ENCODE measurements at regions not wholly inside any gene's neighbourhood (a gene's known extent, or its start where the extent isn't known, plus 50 kb on each side); places are given as distances from the start of the nearest gene placed in this dataset.

DNA sequence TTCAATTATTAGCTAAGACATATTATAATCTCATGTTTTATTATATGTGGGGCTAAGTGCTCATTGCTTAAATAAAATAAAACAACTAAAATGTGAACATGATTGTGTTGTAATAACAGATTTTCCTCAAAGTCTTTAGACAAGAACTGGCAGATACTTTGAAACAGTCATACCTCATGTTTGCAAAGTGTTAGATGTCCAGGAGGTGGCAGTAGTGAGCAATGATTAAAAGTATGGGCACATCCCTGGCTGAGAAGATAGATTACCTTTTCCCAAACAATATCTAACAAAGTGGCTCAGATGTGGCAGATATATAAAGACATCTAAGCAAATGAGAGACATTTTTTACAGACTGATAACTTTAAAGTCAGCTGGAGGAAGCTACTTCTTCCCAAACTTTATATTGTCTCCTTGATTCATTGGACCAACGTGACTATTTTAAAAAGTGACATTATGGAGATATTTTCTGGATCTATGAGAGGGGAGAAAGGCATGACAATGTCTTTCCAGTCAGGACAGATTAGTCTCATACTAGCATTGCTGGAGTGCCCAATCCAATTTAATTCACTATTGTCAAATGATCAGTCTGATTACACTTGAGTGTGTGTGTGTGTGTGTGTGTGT is 269.8 kb downstream of the S1PR1 start:
- TF ChIP-seq, protein P1, sequence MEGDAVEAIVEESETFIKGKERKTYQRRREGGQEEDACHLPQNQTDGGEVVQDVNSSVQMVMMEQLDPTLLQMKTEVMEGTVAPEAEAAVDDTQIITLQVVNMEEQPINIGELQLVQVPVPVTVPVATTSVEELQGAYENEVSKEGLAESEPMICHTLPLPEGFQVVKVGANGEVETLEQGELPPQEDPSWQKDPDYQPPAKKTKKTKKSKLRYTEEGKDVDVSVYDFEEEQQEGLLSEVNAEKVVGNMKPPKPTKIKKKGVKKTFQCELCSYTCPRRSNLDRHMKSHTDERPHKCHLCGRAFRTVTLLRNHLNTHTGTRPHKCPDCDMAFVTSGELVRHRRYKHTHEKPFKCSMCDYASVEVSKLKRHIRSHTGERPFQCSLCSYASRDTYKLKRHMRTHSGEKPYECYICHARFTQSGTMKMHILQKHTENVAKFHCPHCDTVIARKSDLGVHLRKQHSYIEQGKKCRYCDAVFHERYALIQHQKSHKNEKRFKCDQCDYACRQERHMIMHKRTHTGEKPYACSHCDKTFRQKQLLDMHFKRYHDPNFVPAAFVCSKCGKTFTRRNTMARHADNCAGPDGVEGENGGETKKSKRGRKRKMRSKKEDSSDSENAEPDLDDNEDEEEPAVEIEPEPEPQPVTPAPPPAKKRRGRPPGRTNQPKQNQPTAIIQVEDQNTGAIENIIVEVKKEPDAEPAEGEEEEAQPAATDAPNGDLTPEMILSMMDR (IDR thresholded peaks at IDR 0.05; ENCODE audit: low read depth, low read length) = peak; percentile 33; the same call in 1 of the 2 replicates
- no peak overlapping the region for H3K4me3 ChIP-seq (ENCODE audit: low read depth, low read length)

DNA sequence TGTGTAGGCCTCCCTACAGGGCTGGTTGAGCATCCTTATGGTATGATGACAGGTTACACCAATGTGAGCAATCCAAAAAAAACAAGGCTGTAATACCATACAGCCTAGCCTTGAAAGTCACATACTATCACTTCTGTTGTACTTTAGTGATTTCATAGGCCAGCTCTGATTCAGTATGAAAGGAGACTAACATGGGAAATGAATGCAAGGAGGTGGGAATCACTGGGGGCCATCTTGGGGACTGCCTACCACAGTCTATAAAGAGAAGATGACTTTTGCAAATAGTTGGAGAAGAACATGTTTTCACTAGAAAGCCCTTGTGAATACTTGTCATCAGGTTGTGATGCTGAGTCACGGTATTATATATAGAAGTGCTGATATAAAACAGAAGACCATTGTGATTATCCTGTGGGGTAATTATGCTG is 270.7 kb downstream of the S1PR1 start:
- H3K4me3 ChIP-seq (ENCODE audit: low read depth, low read length) = no peak overlapping the region
- TF ChIP-seq, protein P1 (IDR thresholded peaks at IDR 0.05; ENCODE audit: low read depth, low read length) = no peak

DNA sequence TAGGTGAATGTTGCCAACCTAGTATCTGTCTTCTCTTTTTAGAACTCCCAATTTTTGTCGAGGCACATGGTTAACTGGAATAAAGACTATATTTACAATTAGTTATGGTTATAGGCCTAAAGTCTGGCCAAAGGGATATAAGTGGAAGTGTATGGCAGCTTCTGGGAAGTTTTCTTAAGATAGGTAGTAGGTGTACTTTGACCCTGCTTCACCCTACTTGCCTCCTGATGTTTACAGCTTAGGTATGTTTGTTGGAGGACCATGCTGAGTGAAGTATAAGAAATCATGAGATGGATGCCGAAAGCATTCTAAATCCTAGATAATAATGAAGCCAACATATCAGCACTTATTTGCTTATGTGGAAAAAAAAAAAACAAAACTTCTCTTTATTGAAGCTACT is 272.1 kb downstream of the S1PR1 start:
- TF ChIP-seq, protein P1 (IDR thresholded peaks at IDR 0.05; ENCODE audit: low read depth, low read length) = no peak
- H3K4me3 ChIP-seq (ENCODE audit: low read depth, low read length) = no peak overlapping the region

DNA sequence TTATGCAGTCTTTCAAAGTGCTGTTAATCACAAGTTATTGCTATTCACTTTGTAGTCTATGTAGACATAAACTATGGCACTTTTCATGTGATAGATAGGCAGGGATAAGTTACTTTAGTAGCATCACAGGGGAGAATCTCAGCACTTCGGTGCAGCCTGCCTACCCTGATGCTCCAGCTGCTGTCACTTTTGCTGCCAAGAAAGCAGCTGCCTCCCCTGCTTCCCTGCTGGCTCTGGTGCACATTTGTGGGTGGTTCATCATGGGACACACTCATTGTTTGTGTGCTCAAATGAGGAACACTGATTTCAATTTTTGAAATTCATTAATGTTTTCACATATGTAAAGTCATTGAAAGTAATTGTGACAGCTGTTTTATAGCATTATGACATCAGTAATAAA is 272.6 kb downstream of the S1PR1 start:
- no peak overlapping the region for H3K4me3 ChIP-seq (ENCODE audit: low read depth, low read length)
- TF ChIP-seq, protein P1 (IDR thresholded peaks at IDR 0.05; ENCODE audit: low read depth, low read length) = no peak

DNA sequence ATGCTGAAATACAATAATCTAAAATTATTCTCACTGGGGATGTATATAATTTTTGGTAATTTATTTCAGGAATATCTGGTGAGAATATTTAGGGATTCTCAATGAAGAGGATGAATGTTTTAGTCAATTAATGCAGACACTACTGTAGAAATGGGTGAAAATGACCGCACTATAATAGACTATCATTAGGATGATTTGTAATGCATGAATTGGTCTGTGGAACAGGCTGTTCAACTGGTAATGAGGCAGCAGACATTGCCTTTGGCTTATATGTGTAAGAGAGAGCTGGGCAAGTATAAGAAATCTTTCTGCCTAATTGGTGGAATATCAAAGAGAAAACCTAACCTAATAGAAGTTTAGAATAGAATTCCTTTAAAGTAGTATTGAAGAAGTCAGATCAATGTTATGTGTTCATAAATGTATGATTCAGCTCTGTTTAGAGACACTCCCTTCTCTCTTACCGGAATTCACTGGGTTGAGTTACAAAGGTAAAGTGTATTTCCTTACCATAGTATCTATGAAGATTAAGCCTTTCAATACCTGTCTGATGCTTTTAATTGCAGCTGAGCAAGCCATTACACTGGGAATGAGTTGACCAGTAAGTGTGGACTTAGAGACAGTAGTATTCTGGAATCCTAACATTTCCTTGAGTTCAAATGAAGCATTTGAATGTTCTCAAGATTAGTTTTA is 274.5 kb downstream of the S1PR1 start:
- TF ChIP-seq, protein P1 (IDR thresholded peaks at IDR 0.05; ENCODE audit: low read depth, low read length) = no peak
- H3K4me3 ChIP-seq (ENCODE audit: low read depth, low read length) = no peak overlapping the region

DNA sequence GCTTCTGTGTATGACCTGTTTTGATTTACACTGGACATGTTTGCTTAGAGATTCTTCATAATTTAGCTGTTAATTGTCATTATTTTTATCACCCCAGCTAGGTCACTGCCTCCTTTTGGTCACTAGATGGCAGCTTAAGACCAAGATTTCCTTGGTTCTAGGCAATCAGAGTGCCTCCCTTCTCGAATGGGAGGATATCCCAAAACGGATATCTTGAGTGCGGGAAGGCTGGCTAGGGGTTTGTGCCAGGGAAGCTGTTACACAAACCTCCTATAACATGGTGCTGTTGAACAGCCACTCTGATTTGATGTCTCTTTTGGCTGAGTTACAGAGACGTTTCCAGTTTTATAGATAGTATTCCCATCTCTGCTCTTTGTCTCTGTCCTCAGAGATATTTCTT is 283.5 kb downstream of the S1PR1 start:
- TF ChIP-seq, protein P1 (IDR thresholded peaks at IDR 0.05; ENCODE audit: low read depth, low read length) = no peak
- no peak overlapping the region for H3K4me3 ChIP-seq (ENCODE audit: low read depth, low read length)

DNA sequence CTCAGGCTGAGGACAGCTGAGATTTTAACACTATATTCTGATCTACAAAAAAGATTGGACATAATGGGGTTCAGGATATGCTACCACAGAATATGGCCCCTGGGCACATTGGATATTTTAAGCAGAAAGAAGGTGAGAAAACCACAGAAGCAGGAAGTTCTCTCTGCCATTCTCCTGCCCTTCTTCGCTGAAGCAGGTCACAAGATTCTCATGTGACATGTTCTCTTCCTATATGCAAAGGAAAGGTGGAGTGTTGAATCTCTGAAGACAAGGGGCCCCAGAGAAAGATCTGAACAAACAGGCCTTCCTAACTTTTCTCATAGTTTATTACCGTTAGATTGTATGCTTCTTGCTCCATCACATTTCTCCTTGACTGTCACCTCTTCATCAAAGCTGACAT is 285.7 kb downstream of the S1PR1 start:
- no peak overlapping the region for H3K4me3 ChIP-seq (ENCODE audit: low read depth, low read length)
- TF ChIP-seq, protein P1 (IDR thresholded peaks at IDR 0.05; ENCODE audit: low read depth, low read length) = no peak

All from WI38 (cell line).